Uterus (tissue), 2 donors: ENCODE measurements at regions not wholly inside any gene's neighbourhood (a gene's known extent, or its start where the extent isn't known, plus 50 kb on each side); places are given as distances from the start of the nearest gene placed in this dataset.

Source experiments
- CTCF ChIP-seq, 4 experiments: fragments of 200-600 bp in 2 of 4; fragments of 450-650 bp in 2 of 4; sonication (generic) in 2 of 4; IDR thresholded peaks; one replicate each; pipeline ENCODE4 v1.5.1; 2016 to 2019; ENCODE audit warnings: antibody characterized with exemption in 4 of 4, mild to moderate bottlenecking in 2 of 4, moderate library complexity in 1 of 4
- POLR2A ChIP-seq, 2 donors: fragments of 450-650 bp; IDR thresholded peaks; one replicate each; pipeline ENCODE4 v1.6.1; 2016; ENCODE audit warnings: antibody characterized with exemption in 2 of 2, mild to moderate bottlenecking in 1 of 2, moderate library complexity in 1 of 2

- no peak for TF ChIP-seq CTCF (IDR thresholded peaks at IDR 0.05)
- no peak for TF ChIP-seq POLR2A (IDR thresholded peaks at IDR 0.05)
These were observed 89.2 kb downstream of the KCNRG start for GRCh38 chr13:50104493-50104892.
